H9 (cell line): ENCODE measurements at regions not wholly inside any gene's neighbourhood (a gene's known extent, or its start where the extent isn't known, plus 50 kb on each side); places are given as distances from the start of the nearest gene placed in this dataset.

Experiments
- DNase-seq: peaks from one replicate; pipeline ENCODE4 v3.0.0-alpha.2; 2017
- H2AFZ ChIP-seq: one replicate; pipeline ENCODE4 v1.6.1; 2013; ENCODE audit warnings: mild to moderate bottlenecking, low read length, control low read depth, moderate library complexity
- H2AK5ac ChIP-seq: 2 replicates; pipeline ENCODE4 v1.6.1; 2013; ENCODE audit warnings: low read length, control low read depth, mixed read lengths; ENCODE audit not compliant: insufficient read length
- H2BK120ac ChIP-seq: one replicate; pipeline ENCODE4 v1.6.1; 2013; ENCODE audit warnings: low read depth, mild to moderate bottlenecking, low read length, control low read depth, inconsistent platforms; ENCODE audit not compliant: poor library complexity, severe bottlenecking
- H2BK12ac ChIP-seq: 2 replicates; pipeline ENCODE4 v1.6.1; 2013; ENCODE audit warnings: low read length, control low read depth, mixed read lengths, low read depth; ENCODE audit not compliant: insufficient read length
- H2BK15ac ChIP-seq: 2 replicates; pipeline ENCODE4 v1.6.1; 2013; ENCODE audit warnings: low read depth, low read length, control low read depth
- H2BK20ac ChIP-seq: one replicate; pipeline ENCODE4 v1.6.1; 2013; ENCODE audit warnings: low read depth, mild to moderate bottlenecking, low read length, control low read depth, inconsistent platforms; ENCODE audit not compliant: poor library complexity, severe bottlenecking
- H2BK5ac ChIP-seq: 2 replicates; pipeline ENCODE4 v1.6.1; 2013; ENCODE audit warnings: low read length, control low read depth, mixed read lengths; ENCODE audit not compliant: insufficient read length
- H3K14ac ChIP-seq: 2 replicates; pipeline ENCODE4 v1.6.1; 2013; ENCODE audit warnings: low read length, control low read depth; ENCODE audit not compliant: insufficient read depth
- H3K18ac ChIP-seq: 2 replicates; pipeline ENCODE4 v1.6.1; 2013; ENCODE audit warnings: low read depth, mild to moderate bottlenecking, mixed read lengths, low read length, control low read depth; ENCODE audit not compliant: insufficient read length
- H3K23ac ChIP-seq: 2 replicates; pipeline ENCODE4 v1.6.1; 2013; ENCODE audit warnings: low read length, control low read depth, mixed read lengths, low read depth; ENCODE audit not compliant: insufficient read length
- H3K23me2 ChIP-seq: 2 replicates; pipeline ENCODE4 v1.6.1; 2013; ENCODE audit warnings: low read depth, mild to moderate bottlenecking, mixed read lengths, low read length, control low read depth; ENCODE audit not compliant: insufficient read length, poor library complexity, severe bottlenecking
- H3K27ac ChIP-seq: 2 replicates; pipeline ENCODE4 v1.5.1; 2013; ENCODE audit warnings: low read length, control low read depth, mixed read lengths, low read depth; ENCODE audit not compliant: insufficient read length
- H3K27me3 ChIP-seq: 2 replicates; pipeline ENCODE4 v1.6.1; 2013; ENCODE audit warnings: low read length, control low read depth, inconsistent platforms; ENCODE audit not compliant: insufficient read depth
- H3K4ac ChIP-seq: 2 replicates; pipeline ENCODE4 v1.6.1; 2013; ENCODE audit warnings: low read depth, mild to moderate bottlenecking, control low read depth, inconsistent platforms, low read length, moderate library complexity
- H3K4me1 ChIP-seq: 2 replicates; pipeline ENCODE4 v1.6.1; 2013; ENCODE audit warnings: low read length, control low read depth, inconsistent platforms; ENCODE audit not compliant: insufficient read depth
- H3K4me2 ChIP-seq: 2 replicates; pipeline ENCODE4 v1.6.1; 2013; ENCODE audit warnings: low read length, control low read depth, mixed read lengths; ENCODE audit not compliant: insufficient read length, insufficient read depth
- H3K56ac ChIP-seq: 2 replicates; pipeline ENCODE4 v1.6.1; 2013; ENCODE audit warnings: low read depth, mild to moderate bottlenecking, mixed read lengths, low read length, control low read depth; ENCODE audit not compliant: insufficient read length
- H3K79me1 ChIP-seq: 2 replicates; pipeline ENCODE4 v1.6.1; 2013; ENCODE audit warnings: low read depth, mild to moderate bottlenecking, moderate library complexity, low read length, control low read depth, inconsistent platforms; ENCODE audit not compliant: insufficient read depth, poor library complexity, severe bottlenecking
- H3K79me2 ChIP-seq: 2 replicates; pipeline ENCODE4 v1.6.1; 2013; ENCODE audit warnings: low read length, control low read depth, inconsistent platforms; ENCODE audit not compliant: insufficient read depth
- H3K9ac ChIP-seq: 2 replicates; pipeline ENCODE4 v1.6.1; 2013; ENCODE audit warnings: low read length, control low read depth, mixed read lengths; ENCODE audit not compliant: insufficient read length; ENCODE audit errors: extremely low read depth
- H3K9me3 ChIP-seq: one replicate; pipeline ENCODE4 v1.6.1; 2013; ENCODE audit warnings: low read depth, low read length, inconsistent platforms; ENCODE audit not compliant: control insufficient read depth
- H3T11ph ChIP-seq: one replicate; pipeline ENCODE4 v1.6.1; 2013; ENCODE audit warnings: mild to moderate bottlenecking, low read length, control low read depth, inconsistent platforms
- H4K20me1 ChIP-seq: one replicate; pipeline ENCODE4 v1.6.1; 2013; ENCODE audit not compliant: control insufficient read depth, insufficient read length, insufficient read depth
- H4K5ac ChIP-seq: 2 replicates; pipeline ENCODE4 v1.6.1; 2013; ENCODE audit warnings: low read depth, mild to moderate bottlenecking, mixed read lengths, low read length, control low read depth; ENCODE audit not compliant: insufficient read length
- H4K8ac ChIP-seq: replicated peaks from 2 replicates; pipeline ENCODE4 v1.6.1; 2013; ENCODE audit warnings: low read length, control low read depth, mixed read lengths, low read depth; ENCODE audit not compliant: insufficient read length
- H4K91ac ChIP-seq: 2 replicates; pipeline ENCODE4 v1.6.1; 2013; ENCODE audit warnings: low read depth, mild to moderate bottlenecking, moderate library complexity, mixed read lengths, low read length, control low read depth; ENCODE audit not compliant: insufficient read length
- H3K27ac Mint-ChIP-seq, 3 experiments: 2 replicates in 2 of 3; 3 replicates in 1 of 3; pipeline ENCODE4 v1.8.0; 2020 to 2021; ENCODE audit warnings: mixed read lengths in 3 of 3, mild to moderate bottlenecking in 1 of 3, moderate library complexity in 1 of 3
- H3K27me3 Mint-ChIP-seq: 2 replicates; pipeline ENCODE4 v1.8.0; 2021; ENCODE audit warnings: low read depth, mild to moderate bottlenecking, moderate library complexity, mixed read lengths
- H3K36me3 Mint-ChIP-seq, 3 experiments: 2 replicates in 2 of 3; 3 replicates in 1 of 3; pipeline ENCODE4 v1.8.0; 2020 to 2021; ENCODE audit warnings: low read depth in 3 of 3, mixed read lengths in 3 of 3; ENCODE audit not compliant: insufficient read depth in 1 of 3
- H3K4me1 Mint-ChIP-seq, 2 experiments: 2 replicates each; pipeline ENCODE4 v1.8.0; 2020; ENCODE audit warnings: mixed read lengths in 2 of 2
- H3K4me3 Mint-ChIP-seq, 2 experiments: 2 replicates in 1 of 2; 3 replicates in 1 of 2; pipeline ENCODE4 v1.8.0; 2020 to 2021; ENCODE audit warnings: mild to moderate bottlenecking in 2 of 2, mixed read lengths in 2 of 2, moderate library complexity in 1 of 2
- H3K9me3 Mint-ChIP-seq, 2 experiments: 2 replicates in 1 of 2; 3 replicates in 1 of 2; pipeline ENCODE4 v1.8.0; 2020; ENCODE audit warnings: mild to moderate bottlenecking in 2 of 2, mixed read lengths in 2 of 2, moderate library complexity in 1 of 2
- CTCF ChIP-seq: fragments of 200-600 bp; sonication (generic); conservative IDR thresholded peaks from 3 replicates; pipeline ENCODE4 v1.8.0; 2021; ENCODE audit warnings: antibody characterized with exemption, mild to moderate bottlenecking
- WGBS: extraction: QIAGEN DNeasy Blood & Tissue Kit; methylation state at CpG from one replicate; pipeline ENCODE4 v1.1.7; 2013; ENCODE audit warnings: missing lambda C conversion rate, low lambda C conversion rate, mixed read lengths; ENCODE audit not compliant: insufficient read length; ENCODE audit errors: extremely low coverage; 5-methylcytosine and 5-hydroxymethylcytosine counted together

GRCh38 chr6:55669028-55669427 is 90.0 kb upstream of the HMGCLL1 start:
- Histone ChIP-seq H3K27ac (no peak overlapping the region), H3K27me3 (no peaks in the 10 kb centered on the region), H3K4me2 (no peak overlapping the region), H3K9me3 (no peaks in the 10 kb centered on the region), H3T11ph (no peak overlapping the region), H2BK15ac (no peak overlapping the region), H4K91ac (no peak overlapping the region), H2AFZ (no peak overlapping the region), H4K5ac (no peak overlapping the region), H3K18ac (no peak overlapping the region), H3K56ac (no peak overlapping the region), H3K23ac (no peak overlapping the region), H3K23me2 (no peaks in the 10 kb centered on the region), H3K9ac (no peak overlapping the region), H3K79me2 (no peaks in the 10 kb centered on the region), H2BK12ac (no peak overlapping the region), H2AK5ac (no peak overlapping the region), H2BK20ac (no peak overlapping the region), H3K4me1 (no peaks in the 10 kb centered on the region), H4K8ac (no peak overlapping the region), H4K20me1 (no peaks in the 10 kb centered on the region), H3K4ac (no peak overlapping the region), H2BK5ac (no peak overlapping the region), H3K14ac (no peak overlapping the region), H3K79me1 (no peaks in the 10 kb centered on the region), H2BK120ac (no peak overlapping the region)
- Mint-ChIP-seq H3K27ac (no peak overlapping the region), H3K4me1 (peaks cover 6 to 10% of the 10 kb centered on the region in 2 experiments; a peak in 3 of 4 replicates), H3K4me3 (no peak overlapping the region), H3K27me3 (no peaks in the 10 kb centered on the region), H3K9me3 (peaks cover 1 to 4% of the 10 kb centered on the region in 2 experiments; a peak in 4 of 5 replicates), H3K36me3 (peaks cover 0 to under 1% (median under 1%) of the 10 kb centered on the region in 3 experiments; a peak in 3 of 7 replicates)
- no peak for TF ChIP-seq CTCF
- no peak for DNase-seq
- WGBS = no CpG with 5 or more reads among the region's 1 CpG
